ENCODE measurements at regions not wholly inside any gene's neighbourhood (a gene's known extent, or its start where the extent isn't known, plus 50 kb on each side); places are given as distances from the start of the nearest gene placed in this dataset.

DNA sequence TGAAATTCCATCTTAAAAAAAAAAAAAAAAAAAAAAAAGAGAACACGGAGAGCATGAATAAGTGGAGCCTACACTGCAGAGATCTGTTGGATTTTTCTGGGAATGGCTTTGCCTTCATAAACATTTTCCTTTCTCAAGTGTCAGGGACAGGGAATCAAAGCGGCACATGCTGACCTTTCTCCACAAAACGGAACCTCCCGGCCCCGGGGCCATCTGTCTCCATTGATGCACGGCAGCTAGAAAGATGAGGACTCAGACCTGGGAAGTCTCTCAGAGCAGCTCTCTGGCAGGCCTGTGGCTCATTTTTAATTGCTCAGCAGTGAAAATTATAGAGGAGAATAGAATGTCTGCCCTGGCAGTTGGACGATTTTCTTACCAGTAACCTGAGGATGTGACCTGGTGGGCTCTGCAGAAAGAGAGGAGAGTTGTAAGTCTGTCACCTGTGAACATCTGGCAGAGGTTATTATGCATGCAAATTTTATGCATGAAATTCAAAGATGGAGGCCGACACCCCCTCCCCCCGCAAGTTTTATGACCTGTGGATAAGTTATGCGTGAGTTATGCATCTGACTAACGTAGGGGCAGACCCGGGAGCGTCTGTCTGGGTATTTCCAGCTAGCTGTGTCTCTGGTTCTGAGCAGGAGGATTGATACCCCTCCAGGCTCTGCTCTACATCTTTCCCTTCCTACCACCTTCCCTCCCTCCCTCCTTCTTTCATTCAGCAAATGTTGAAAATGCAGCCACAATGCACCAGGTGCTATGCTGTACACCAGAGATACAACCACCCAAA, 352.5 kb downstream of the CDH26 start:
- TF ChIP-seq, protein P1, sequence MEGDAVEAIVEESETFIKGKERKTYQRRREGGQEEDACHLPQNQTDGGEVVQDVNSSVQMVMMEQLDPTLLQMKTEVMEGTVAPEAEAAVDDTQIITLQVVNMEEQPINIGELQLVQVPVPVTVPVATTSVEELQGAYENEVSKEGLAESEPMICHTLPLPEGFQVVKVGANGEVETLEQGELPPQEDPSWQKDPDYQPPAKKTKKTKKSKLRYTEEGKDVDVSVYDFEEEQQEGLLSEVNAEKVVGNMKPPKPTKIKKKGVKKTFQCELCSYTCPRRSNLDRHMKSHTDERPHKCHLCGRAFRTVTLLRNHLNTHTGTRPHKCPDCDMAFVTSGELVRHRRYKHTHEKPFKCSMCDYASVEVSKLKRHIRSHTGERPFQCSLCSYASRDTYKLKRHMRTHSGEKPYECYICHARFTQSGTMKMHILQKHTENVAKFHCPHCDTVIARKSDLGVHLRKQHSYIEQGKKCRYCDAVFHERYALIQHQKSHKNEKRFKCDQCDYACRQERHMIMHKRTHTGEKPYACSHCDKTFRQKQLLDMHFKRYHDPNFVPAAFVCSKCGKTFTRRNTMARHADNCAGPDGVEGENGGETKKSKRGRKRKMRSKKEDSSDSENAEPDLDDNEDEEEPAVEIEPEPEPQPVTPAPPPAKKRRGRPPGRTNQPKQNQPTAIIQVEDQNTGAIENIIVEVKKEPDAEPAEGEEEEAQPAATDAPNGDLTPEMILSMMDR (IDR thresholded peaks at IDR 0.05; ENCODE audit: insufficient read depth, low read length) = no peak
- TF ChIP-seq POLR2AphosphoS5 (IDR thresholded peaks at IDR 0.05; ENCODE audit: low read depth) = no peak
- no peak for TF ChIP-seq GABPA (IDR thresholded peaks at IDR 0.05; ENCODE audit: low read depth)
- no peak for TF ChIP-seq SPI1 (IDR thresholded peaks at IDR 0.05; ENCODE audit: borderline replicate concordance, low read depth)

All from HL-60 (cell line).